Cardiac fibroblast (primary cell): ENCODE measurements at regions not wholly inside any gene's neighbourhood (a gene's known extent, or its start where the extent isn't known, plus 50 kb on each side); places are given as distances from the start of the nearest gene placed in this dataset.
"Not testable (repeated sequence)": the region's sequence is repeated elsewhere in the genome, so short reads cannot be mapped to it uniquely, and the experiment has no call there.

Experiments used
- DNase-seq, 2 donors: peaks; one replicate each; pipeline versions ENCODE4 v3.0.0 to v3.0.0-alpha.2; 2010; ENCODE audit warnings: low read depth in 2 of 2
- H3K4me3 ChIP-seq, 2 donors: replicated peaks in 1 of 2; 1 replicate in 1 of 2; 2 replicates in 1 of 2; pipeline ENCODE4 v1.5.1; 2011; ENCODE audit warnings: low read depth in 2 of 2, low read length in 2 of 2, mild to moderate bottlenecking in 2 of 2, moderate library complexity in 1 of 2
- TF ChIP-seq, protein P1 (sequence below): IDR thresholded peaks from one replicate; pipeline ENCODE4 v1.5.1; 2011; ENCODE audit warnings: low read depth, mild to moderate bottlenecking, low read length, inconsistent platforms

DNA sequence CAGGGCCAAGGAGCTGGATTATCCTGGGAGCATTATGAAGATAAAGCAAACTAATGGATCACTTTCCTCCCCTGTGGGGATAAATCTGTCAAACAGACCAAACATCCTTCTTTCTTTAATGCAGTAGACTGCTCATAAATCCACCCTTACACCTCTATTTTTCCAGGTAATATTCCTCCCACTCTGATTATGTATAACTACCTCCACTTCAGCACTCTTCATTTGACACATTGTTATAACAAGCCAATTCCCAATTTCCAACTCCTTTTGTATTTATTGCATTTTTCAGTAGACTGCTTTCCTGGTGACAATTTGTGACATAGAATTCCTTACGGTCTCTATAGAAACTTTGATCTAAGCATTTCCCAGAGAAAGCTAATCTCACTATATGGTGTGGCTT, 115.0 kb upstream of the PRKG2 start:
- TF ChIP-seq, protein P1, sequence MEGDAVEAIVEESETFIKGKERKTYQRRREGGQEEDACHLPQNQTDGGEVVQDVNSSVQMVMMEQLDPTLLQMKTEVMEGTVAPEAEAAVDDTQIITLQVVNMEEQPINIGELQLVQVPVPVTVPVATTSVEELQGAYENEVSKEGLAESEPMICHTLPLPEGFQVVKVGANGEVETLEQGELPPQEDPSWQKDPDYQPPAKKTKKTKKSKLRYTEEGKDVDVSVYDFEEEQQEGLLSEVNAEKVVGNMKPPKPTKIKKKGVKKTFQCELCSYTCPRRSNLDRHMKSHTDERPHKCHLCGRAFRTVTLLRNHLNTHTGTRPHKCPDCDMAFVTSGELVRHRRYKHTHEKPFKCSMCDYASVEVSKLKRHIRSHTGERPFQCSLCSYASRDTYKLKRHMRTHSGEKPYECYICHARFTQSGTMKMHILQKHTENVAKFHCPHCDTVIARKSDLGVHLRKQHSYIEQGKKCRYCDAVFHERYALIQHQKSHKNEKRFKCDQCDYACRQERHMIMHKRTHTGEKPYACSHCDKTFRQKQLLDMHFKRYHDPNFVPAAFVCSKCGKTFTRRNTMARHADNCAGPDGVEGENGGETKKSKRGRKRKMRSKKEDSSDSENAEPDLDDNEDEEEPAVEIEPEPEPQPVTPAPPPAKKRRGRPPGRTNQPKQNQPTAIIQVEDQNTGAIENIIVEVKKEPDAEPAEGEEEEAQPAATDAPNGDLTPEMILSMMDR, result no peak
- no peak for DNase-seq
- H3K4me3 ChIP-seq, result no peak overlapping the region

DNA sequence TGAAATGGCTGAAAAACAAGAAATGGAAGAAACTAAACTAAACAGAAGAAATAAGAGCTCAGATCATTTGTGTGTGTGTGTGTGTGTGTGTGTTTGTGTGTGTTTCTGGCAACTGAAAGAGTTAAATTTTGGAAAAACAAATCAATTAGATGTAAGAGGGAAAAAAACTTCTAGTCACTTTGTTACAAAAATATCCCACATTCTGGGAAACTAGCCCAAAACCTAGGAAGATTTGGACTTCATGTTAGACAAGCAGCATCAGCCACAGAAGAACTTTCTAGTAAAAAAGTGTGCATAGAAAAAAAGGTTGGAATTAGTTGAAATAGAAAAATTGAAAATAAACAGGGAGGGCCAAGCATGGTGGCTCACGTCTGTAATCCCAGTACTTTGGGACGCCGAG, 111.6 kb upstream of the PRKG2 start:
- H3K4me3 ChIP-seq, result no peak overlapping the region
- TF ChIP-seq, protein P1, result no peak
- peak in 1 of 2 donors; percentile 48 for DNase-seq

DNA sequence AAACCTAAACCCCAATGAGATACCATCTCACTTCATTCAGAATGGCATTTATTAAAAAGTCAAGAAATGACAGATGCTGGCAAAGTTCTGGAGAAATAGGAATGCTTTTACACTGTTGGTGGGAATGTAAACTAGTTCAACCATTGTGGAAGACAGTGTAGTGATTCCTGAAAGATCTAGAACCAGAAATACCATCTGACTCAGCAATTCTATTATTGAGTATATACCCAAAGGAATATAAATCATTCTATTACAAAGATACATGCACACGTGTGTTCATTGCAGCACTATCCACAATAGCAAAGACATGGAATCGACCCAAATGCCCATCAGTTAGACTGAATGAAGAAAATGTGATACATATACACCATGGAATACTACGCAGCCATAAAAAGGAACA, 109.6 kb upstream of the PRKG2 start:
- not testable (repeated sequence) for DNase-seq, H3K4me3 ChIP-seq

DNA sequence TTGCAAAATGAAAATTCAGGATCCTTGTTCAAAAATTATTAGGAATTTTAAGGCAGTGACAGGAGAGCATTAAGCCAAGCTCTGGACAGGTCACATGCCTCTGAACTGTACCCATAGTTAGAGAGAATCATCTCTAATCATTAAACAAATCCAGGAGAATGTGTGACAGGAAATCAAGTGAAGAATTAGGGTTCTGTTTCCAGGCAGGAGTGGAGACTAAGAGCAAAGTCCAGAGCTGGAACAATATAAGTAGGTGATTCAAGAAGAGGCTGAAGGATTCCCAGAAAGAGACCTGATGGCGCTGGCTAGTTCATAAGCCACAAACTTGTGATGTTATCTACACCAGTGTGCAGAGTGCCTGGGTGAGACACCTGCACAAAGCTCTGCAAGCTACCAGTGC, 104.6 kb upstream of the PRKG2 start:
- no peak overlapping the region for H3K4me3 ChIP-seq
- TF ChIP-seq, protein P1, result no peak
- no peak for DNase-seq

DNA sequence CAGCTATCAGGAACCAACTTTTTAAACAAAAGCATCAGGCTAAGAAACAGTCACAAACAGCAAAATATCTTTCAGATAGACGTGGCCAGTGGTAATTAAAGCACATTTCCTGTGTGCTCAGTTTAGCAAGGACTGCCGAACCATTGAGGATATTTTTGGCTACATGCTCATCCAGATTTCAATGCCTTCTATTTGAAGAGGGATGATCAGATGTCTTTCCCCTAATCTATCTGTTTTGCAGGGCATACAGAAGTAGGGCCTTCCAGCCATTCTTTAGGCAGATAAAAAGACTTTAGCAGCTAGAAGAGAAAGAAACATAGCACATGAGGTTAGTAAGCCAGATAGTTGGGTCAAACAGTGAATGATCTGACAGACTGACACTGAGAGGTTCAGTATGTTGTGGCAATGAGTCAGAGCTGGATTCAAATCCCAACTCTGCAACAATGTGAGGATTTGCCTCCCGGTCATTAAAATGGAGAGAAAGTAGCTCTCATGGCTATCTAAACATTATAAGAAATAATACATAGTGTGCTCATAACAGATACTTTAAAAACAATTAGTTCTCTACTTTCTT, 100.0 kb upstream of the PRKG2 start:
- DNase-seq, result peak; percentile 38 to 62
- TF ChIP-seq, protein P1, result no peak
- no peak overlapping the region for H3K4me3 ChIP-seq

DNA sequence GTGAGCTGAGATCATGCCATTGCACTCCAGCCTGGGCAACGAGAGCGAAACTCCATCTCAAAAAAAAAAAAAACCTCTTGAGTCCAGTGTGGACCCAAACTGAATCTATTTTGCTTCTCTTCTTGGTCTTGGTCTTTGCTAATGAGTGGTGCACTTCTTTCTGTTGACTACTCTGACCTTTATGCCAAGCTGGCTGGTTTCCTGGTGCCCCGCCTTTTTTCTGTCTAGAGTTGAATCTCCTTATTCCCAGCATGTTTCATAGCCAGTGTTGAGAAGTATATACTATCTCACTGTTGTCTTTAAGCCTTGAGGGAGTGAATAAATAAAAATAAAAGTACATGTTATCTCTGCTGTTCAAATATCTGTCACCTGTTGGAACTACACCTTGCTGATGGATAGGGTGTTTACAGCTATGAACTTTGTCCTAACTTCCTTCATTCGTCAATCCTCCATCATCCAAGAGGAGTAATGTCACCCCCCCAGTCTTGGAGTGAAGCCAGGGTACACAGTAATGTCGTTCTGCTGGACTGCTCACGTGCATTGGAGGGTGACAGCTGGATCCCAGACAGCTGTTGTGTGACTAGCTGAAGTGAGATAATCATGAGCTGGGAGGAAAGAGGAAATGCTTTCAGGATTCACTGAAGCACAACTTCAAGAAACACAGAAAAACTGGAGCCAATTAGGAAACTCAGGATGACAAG, 99.3 kb upstream of the PRKG2 start:
- no peak overlapping the region for H3K4me3 ChIP-seq
- TF ChIP-seq, protein P1, result no peak
- DNase-seq, result peak; percentile 70 to 93

DNA sequence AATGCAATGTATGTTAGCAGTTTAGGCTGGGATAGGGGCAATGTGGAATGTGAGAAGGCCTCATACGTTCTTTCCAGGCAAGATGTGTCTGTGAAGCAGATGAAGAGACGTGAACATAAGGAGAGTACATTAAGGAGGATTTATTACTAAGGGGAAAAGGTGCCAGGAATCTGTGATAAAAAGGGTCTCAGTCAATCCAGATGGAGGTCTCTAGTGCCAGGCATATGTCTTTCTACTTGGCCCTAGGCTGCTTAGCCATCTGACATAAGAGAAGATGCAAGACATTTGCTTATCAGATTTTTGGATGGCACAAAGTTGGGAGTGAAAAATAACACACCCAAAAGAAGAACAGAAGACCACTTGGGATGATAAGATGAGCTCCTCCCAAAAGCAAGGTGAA, 93.0 kb upstream of the PRKG2 start:
- H3K4me3 ChIP-seq, result no peak overlapping the region
- TF ChIP-seq, protein P1, result no peak
- no peak for DNase-seq
